OCI-M1 (cell line): ENCODE measurements at regions not wholly inside any gene's neighbourhood (a gene's known extent, or its start where the extent isn't known, plus 50 kb on each side); places are given as distances from the start of the nearest gene placed in this dataset.

ENCODE experiments used
- DNase-seq: peaks from one replicate; lab custom pipeline; 2025; lab: John Stamatoyannopoulos, UW

GRCh38 chr22:22148905-22149304 lies 95.7 kb upstream of the VPREB1 start:
- no peak for DNase-seq

DNA sequence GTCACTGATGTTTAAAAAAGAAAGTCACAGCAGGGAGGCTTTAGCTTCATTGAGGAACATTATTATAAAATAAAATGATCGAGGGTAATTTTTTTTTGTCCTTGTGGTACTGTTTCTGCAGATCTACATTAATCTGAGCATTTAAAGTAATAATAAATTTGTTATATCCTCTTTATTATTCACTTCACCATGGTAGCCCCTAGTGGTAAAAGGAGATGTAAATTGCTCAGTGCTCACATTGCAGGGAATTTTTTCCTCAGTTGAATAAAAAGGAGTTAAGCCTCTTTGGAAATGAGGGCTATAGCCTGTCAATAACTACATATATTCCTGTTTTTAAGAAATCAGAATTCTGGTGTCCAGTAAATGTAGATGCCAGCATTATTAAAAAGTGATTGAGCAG lies 99.7 kb upstream of the VPREB1 start:
- DNase-seq, result no peak

GRCh38 chr22:22143448-22143847 lies 101.1 kb upstream of the VPREB1 start:
- no peak for DNase-seq

GRCh38 chr22:22142661-22143060 lies 101.9 kb upstream of the VPREB1 start:
- no peak for DNase-seq

- DNase-seq, result no peak
These were observed 102.6 kb upstream of the VPREB1 start for GRCh38 chr22:22141771-22142591.

DNA sequence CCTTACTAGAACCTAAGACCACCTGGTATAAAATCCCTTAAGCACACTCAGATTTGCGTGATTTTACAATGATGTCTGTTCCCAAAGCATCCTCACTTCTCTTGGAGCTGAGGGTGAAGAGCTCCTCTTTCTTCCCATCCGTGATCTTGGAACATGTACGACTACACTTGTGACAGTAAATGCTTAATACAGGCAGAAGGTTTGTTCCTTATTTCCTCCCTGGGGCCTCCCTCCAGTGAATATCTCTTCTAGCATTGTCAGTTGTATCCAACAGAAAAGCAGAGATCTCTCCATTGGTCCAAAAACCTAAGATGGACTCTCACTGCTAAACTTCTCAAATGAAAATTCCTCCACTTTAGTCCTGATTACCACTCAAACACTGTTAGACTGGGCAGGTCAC lies 103.6 kb upstream of the VPREB1 start:
- DNase-seq, result no peak

DNA sequence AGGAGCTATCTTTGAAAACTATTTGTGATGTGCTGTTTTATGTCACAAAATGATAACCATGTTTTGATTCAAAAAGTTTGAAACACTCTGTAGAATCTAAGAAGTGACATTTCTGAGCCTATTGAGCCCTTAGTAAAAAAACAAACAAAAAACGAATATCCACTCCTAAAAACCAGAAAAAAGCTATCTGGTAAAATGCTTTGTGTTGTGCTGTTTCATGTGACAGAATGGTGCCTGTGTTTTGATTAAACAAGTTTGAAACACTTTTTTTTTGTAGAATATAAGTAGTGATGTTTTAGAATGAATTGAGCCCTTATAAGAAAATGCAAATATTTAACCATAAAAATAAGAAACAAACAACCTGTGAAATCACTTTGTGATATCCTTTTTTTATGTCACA lies 105.2 kb upstream of the VPREB1 start:
- DNase-seq, result no peak

- DNase-seq, result no peak
These were observed 105.7 kb upstream of the VPREB1 start for GRCh38 chr22:22138915-22139314.

GRCh38 chr22:22137891-22138290 lies 106.7 kb upstream of the VPREB1 start:
- DNase-seq, result no peak

DNA sequence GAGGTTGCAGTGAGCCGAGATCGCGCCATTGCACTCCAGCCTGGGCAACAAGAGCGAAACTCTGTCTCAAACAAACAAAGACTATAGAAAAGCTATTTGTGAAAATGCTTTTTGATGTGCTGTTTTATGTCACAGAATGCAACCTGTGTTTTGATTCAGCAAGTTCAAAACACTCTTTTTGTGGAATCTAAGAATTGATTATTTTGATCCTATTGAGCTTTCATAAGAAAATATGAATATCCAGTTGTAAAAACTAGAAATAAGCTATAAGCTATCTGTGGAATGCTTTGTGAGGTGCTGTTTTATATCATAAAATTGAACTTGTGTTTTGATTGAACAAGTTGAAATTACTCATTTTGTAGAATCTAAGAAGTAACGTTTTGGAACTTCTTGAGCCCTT lies 110.7 kb upstream of the VPREB1 start:
- no peak for DNase-seq

GRCh38 chr22:22130953-22131608 lies 113.5 kb upstream of the VPREB1 start:
- no peak for DNase-seq

- no peak for DNase-seq
These were observed 115.2 kb upstream of the VPREB1 start for GRCh38 chr22:22129387-22129786.

- DNase-seq, result no peak
These were observed 116.1 kb upstream of the VPREB1 start for GRCh38 chr22:22128440-22128839.

GRCh38 chr22:22127100-22127499 lies 117.5 kb upstream of the VPREB1 start:
- DNase-seq, result no peak

DNA sequence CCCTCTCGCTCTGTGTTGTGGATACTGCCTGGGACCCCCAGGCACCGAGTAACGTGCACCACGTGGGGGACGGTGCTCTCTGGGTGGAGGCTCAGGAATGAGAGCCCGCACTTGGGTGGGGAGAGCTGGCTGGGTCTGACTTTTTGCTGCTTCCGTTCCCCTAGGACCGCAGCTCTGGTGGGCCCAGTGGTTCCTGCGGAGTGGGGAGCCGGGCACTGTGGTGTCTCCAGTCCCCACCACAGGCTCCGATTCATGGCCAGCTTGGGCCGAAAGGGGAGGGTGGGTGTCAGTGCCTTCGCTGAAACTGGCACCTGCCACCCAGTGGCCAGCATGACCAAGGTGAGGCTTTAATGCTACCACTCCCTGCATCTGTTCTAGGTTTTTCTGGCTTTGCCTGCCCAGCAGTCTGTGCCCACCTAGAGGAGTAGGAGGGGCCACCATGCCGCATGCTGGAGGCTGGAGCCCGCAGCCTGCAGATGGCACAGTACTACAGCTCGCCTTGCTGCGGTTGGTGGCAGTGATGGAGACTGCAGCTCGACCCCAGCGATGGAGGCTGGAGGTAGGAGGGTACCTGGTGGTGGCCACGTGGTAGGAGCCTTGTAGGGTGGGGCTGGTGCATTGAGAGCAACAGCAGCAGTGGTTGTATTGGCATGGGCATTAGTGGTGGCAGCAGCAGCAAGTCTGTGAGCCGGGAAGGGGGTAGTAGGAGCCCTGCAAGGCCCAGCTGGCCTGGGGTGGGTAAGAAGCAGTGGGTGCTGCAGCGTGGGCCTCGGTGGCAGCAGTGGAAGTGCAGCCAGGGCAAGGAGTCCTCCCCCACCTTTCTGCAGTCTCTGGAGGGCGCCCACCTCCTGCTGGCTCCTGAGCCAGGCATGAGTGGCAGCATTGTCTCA lies 118.8 kb upstream of the VPREB1 start:
- DNase-seq, result no peak

GRCh38 chr22:22125028-22125578 lies 119.5 kb upstream of the VPREB1 start:
- DNase-seq, result no peak

- no peak for DNase-seq
These were observed 120.2 kb upstream of the VPREB1 start for GRCh38 chr22:22124374-22124773.

DNA sequence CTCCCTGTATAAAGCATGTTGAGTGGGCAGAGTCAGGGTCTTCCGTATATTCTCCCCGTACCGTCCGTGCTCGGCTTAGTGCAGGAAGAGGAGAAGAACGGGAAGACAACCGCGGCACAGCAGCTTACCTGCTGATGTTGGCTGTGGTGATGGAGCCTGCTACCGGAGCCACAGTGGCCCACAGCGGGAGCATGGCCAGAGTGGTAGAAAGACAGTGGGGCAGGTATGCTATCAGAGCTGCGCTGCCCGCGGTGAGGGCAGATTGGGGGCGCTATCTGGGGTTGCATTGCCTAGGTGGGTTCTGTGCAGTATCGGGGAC lies 120.7 kb upstream of the VPREB1 start:
- DNase-seq, result no peak

- no peak for DNase-seq
These were observed 121.2 kb upstream of the VPREB1 start for GRCh38 chr22:22123118-22123959.

GRCh38 chr22:22122348-22123117 lies 122.1 kb upstream of the VPREB1 start:
- peak; percentile 43 for DNase-seq

- DNase-seq, result no peak
These were observed 123.1 kb upstream of the VPREB1 start for GRCh38 chr22:22121445-22121844.
